GM12878 (cell line): ENCODE measurements at regions not wholly inside any gene's neighbourhood (a gene's known extent, or its start where the extent isn't known, plus 50 kb on each side); places are given as distances from the start of the nearest gene placed in this dataset.

Experiments used
- HDAC2 ChIP-seq: fragments of 200-600 bp; sonication (generic); IDR thresholded peaks from 2 replicates; pipeline ENCODE4 v1.6.1; 2017
- MAX ChIP-seq: IDR thresholded peaks from 2 replicates; pipeline ENCODE4 v1.6.1; 2012; ENCODE audit warnings: low read depth, low read length, improper control_type of control experiment
- NFYB ChIP-seq: IDR thresholded peaks from 2 replicates; pipeline ENCODE4 v1.6.1; 2011; ENCODE audit warnings: low read depth, mild to moderate bottlenecking, low read length, improper control_type of control experiment, moderate library complexity; ENCODE audit not compliant: insufficient read depth
- SREBF1 ChIP-seq: IDR thresholded peaks from 2 replicates; pipeline ENCODE4 v1.6.1; 2012; ENCODE audit warnings: mild to moderate bottlenecking, low read length
- TF ChIP-seq, protein P1 (sequence below), 3 experiments: IDR thresholded peaks in 2 of 3; conservative IDR thresholded peaks in 1 of 3; 2 replicates each; pipeline ENCODE4 v1.5.1; 2011; ENCODE audit warnings: low read depth in 3 of 3, low read length in 3 of 3, mild to moderate bottlenecking in 3 of 3, control low read depth in 2 of 3, moderate library complexity in 2 of 3, inconsistent platforms in 1 of 3, mixed read lengths in 1 of 3; ENCODE audit not compliant: control insufficient read depth in 2 of 3, insufficient read depth in 1 of 3; ENCODE audit errors: extremely low read depth in 1 of 3
- TF ChIP-seq, protein P2 (sequence below): IDR thresholded peaks from 2 replicates; pipeline ENCODE4 v1.6.1; 2011; ENCODE audit warnings: low read depth, mild to moderate bottlenecking, low read length, moderate library complexity, borderline replicate concordance; ENCODE audit errors: extremely low read depth

DNA sequence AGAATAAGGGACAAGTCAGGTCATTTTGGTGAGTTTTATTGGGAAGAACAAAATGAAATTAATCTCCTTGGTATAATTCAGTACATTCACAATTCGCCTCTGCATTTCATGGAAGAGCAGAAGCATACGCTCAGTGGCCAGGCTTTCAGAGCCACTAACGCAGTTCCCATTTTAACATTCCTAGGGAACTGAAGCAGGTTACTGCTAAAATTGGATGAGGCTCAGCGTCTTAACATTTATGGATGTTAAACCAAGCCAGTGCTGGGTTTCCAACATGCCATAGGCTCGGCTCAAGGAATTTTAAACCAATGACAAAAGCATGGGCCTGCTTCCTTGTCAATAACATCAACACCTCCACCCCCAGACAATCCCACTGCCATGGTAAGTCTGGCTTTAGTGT is 172.7 kb upstream of the PRICKLE2 start:
- TF ChIP-seq SREBF1, result no peak
- TF ChIP-seq, protein P1, sequence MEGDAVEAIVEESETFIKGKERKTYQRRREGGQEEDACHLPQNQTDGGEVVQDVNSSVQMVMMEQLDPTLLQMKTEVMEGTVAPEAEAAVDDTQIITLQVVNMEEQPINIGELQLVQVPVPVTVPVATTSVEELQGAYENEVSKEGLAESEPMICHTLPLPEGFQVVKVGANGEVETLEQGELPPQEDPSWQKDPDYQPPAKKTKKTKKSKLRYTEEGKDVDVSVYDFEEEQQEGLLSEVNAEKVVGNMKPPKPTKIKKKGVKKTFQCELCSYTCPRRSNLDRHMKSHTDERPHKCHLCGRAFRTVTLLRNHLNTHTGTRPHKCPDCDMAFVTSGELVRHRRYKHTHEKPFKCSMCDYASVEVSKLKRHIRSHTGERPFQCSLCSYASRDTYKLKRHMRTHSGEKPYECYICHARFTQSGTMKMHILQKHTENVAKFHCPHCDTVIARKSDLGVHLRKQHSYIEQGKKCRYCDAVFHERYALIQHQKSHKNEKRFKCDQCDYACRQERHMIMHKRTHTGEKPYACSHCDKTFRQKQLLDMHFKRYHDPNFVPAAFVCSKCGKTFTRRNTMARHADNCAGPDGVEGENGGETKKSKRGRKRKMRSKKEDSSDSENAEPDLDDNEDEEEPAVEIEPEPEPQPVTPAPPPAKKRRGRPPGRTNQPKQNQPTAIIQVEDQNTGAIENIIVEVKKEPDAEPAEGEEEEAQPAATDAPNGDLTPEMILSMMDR (IDR thresholded peaks at IDR 0.05 in 2 of 3, conservative IDR thresholded peaks at IDR 0.05 in 1 of 3; ENCODE audit: control insufficient read depth in 2 of 3, extremely low read depth in 1 of 3, insufficient read depth in 1 of 3, low read depth in 3 of 3, low read length in 3 of 3), result no peak
- no peak for TF ChIP-seq MAX
- TF ChIP-seq HDAC2, result no peak
- TF ChIP-seq, protein P2, sequence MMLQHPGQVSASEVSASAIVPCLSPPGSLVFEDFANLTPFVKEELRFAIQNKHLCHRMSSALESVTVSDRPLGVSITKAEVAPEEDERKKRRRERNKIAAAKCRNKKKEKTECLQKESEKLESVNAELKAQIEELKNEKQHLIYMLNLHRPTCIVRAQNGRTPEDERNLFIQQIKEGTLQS, result no peak
- TF ChIP-seq NFYB, result no peak
